RWPE1 (cell line): ENCODE measurements at regions not wholly inside any gene's neighbourhood (a gene's known extent, or its start where the extent isn't known, plus 50 kb on each side); places are given as distances from the start of the nearest gene placed in this dataset.
A peak's percentile ranks its signal among the peaks of the same experiment; 100 is the strongest.

ENCODE experiments used
- CTCF ChIA-PET: fragments of 350-600 bp; sonication (Branson Sonifier 250); formaldehyde crosslinking; extraction: SDS; loops from one replicate; lab custom pipeline; 2021; lab: Yijun Ruan, JAX
- POLR2A ChIA-PET: fragments of 400-600 bp; formaldehyde crosslinking; extraction: SDS; loops from one replicate; lab custom pipeline; 2020; ENCODE audit warnings: antibody characterized with exemption; ENCODE audit not compliant: low non-redundant PET; lab: Yijun Ruan, JAX
- DNase-seq: peaks from one replicate; pipeline ENCODE4 v3.0.0; 2012; ENCODE audit warnings: low spot score
- H3K27ac ChIP-seq: fragments of 450-650 bp; 2 replicates; pipeline ENCODE4 v1.5.1; 2017
- CTCF ChIP-seq: fragments of 450-650 bp; conservative IDR thresholded peaks from 2 replicates; pipeline ENCODE4 v1.5.1; 2017; ENCODE audit warnings: low read depth, mild to moderate bottlenecking

- H3K27ac ChIP-seq, result no peak overlapping the region
- no peak for DNase-seq
- ChIA-PET CTCF (no interaction called here), POLR2A (no interaction called here)
- no peak for TF ChIP-seq CTCF
Measured at GRCh38 chr4:189285377-189285776, 655.3 kb upstream of the FRG1 start.

- ChIA-PET CTCF (no interaction called here), POLR2A (no interaction called here)
- no peak for DNase-seq
- no peak overlapping the region for H3K27ac ChIP-seq
- TF ChIP-seq CTCF, result no peak
Measured at GRCh38 chr4:189291939-189292338, 648.7 kb upstream of the FRG1 start.

DNA sequence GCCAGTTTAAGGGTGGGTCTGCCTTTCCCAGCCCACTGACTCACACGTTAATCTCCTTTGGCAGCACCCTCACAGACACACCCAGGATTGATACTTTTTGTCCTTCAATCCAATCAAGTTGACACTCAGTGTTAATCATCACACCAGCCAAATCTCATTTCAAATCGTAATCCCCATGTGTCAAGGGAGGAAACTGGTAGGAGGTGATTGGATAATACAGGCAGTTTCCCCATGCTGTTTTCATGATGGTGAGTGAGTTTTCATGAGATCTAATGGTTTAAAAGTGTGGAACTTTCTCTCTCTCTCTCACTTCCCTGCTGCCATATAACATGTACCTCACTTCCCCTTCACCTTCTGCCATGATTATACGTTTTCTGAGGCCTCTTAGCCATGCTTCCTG, 647.2 kb upstream of the FRG1 start:
- H3K27ac ChIP-seq, result no peak overlapping the region
- TF ChIP-seq CTCF, result no peak
- CTCF ChIA-PET, result no interaction called here
- POLR2A ChIA-PET, result no interaction called here
- no peak for DNase-seq

- no peak for TF ChIP-seq CTCF
- ChIA-PET CTCF (no interaction called here), POLR2A (no interaction called here)
- H3K27ac ChIP-seq, result no peak overlapping the region
- DNase-seq, result peak; percentile 27
Measured at GRCh38 chr4:189294574-189294973, 646.1 kb upstream of the FRG1 start.

- POLR2A ChIA-PET, result no interaction called here
Measured at GRCh38 chr4:189299706-189300105, 641.0 kb upstream of the FRG1 start.

GRCh38 chr4:189301692-189302091, 639.0 kb upstream of the FRG1 start:
- CTCF ChIA-PET, result no interaction called here
- no peak for DNase-seq
- no peak for TF ChIP-seq CTCF
- no peak overlapping the region for H3K27ac ChIP-seq
- POLR2A ChIA-PET, result no interaction called here

More at GRCh38 chr4:189299706-189300105, 641.0 kb upstream of the FRG1 start:
- TF ChIP-seq CTCF, result no peak
- CTCF ChIA-PET, result no interaction called here
- no peak for DNase-seq
- H3K27ac ChIP-seq, result no peak overlapping the region

- peak overlapping the region; percentile 81 for H3K27ac ChIP-seq
- no peak for TF ChIP-seq CTCF
- peak; percentile 70 for DNase-seq
- ChIA-PET POLR2A (no interaction called here), CTCF (interaction anchor here (0.6 kb wide), 3 partner anchors 13 to 1613 kb away, joined by 3 to 5 read pairs (median 3); no protein-coding TSS in a partner anchor)
Measured at GRCh38 chr4:189302719-189303118, 638.0 kb upstream of the FRG1 start.
